Right lobe of liver (tissue), 6 donors: ENCODE measurements at regions not wholly inside any gene's neighbourhood (a gene's known extent, or its start where the extent isn't known, plus 50 kb on each side); places are given as distances from the start of the nearest gene placed in this dataset.

ENCODE experiments used
- ATAC-seq, 4 donors: fragments of 200-7000 bp; cut with Tn5 transposase; one replicate each; pipeline ENCODE4 v1.9.1; 2020; ENCODE audit warnings: mild to moderate bottlenecking in 4 of 4, moderate library complexity in 4 of 4
- DNase-seq, 3 donors: peaks; one replicate each; pipeline ENCODE4 v3.0.0-alpha.2; 2020
- H3K27ac ChIP-seq, 3 donors: fragments of 200-600 bp; one replicate each; pipeline ENCODE4 v1.8.0; 2022
- H3K27me3 ChIP-seq, 2 donors: fragments of 200-600 bp; one replicate each; pipeline ENCODE4 v1.8.0; 2022
- H3K36me3 ChIP-seq, 4 donors: fragments of 200-600 bp; sonication (generic) in 1 of 4; one replicate each; pipeline versions ENCODE4 v1.5.1 to v1.8.0; 2017 to 2022; ENCODE audit warnings: control low read depth in 1 of 4
- H3K4me1 ChIP-seq, 4 donors: fragments of 200-600 bp; sonication (generic) in 1 of 4; one replicate each; pipeline versions ENCODE4 v1.5.1 to v1.8.0; 2017 to 2022; ENCODE audit warnings: control low read depth in 1 of 4
- H3K4me3 ChIP-seq, 3 donors: fragments of 200-600 bp; one replicate each; pipeline ENCODE4 v1.8.0; 2022
- H3K9me3 ChIP-seq, 4 donors: fragments of 200-600 bp; sonication (generic) in 1 of 4; one replicate each; pipeline versions ENCODE4 v1.5.1 to v1.8.0; 2017 to 2022; ENCODE audit warnings: control low read depth in 1 of 4
- CTCF ChIP-seq, 4 donors: fragments of 200-600 bp in 3 of 4; fragments of 450-650 bp in 1 of 4; IDR thresholded peaks; one replicate each; pipeline versions ENCODE4 v1.5.1 to v1.8.0; 2016 to 2022; ENCODE audit warnings: antibody characterized with exemption in 4 of 4, mild to moderate bottlenecking in 2 of 4
- POLR2A ChIP-seq: fragments of 450-650 bp; IDR thresholded peaks from one replicate; pipeline ENCODE4 v1.6.1; 2017; ENCODE audit warnings: antibody characterized with exemption, mild to moderate bottlenecking
- WGBS: methylation state at CpG from one replicate; pipeline ENCODE4 v1.1.6; 2018; ENCODE audit warnings: low coverage, low lambda C conversion rate; ENCODE audit not compliant: insufficient coverage; ENCODE audit errors: missing lambda C conversion rate; 5-methylcytosine and 5-hydroxymethylcytosine counted together
- intact Hi-C, 2 donors: fragments of 100-400 bp; cut with DNase I; formaldehyde crosslinking; loops; one replicate each; pipeline versions ENCODE4 v1.11.2 to v1.14.1; 2022
- donor health status: DM: no; HTN: yes; CAD: no.
- donor health status: DM: no; HTN: no; CAD: no.
- donor health status: DM: no; HTN: no; CAD: no.
- donor health status: DM: no; HTN: yes; CAD: no.
- donor health status: DM: no; HTN: yes; CAD: no.

- H3K9me3 ChIP-seq = no peaks in the 10 kb centered on the region
- H3K4me3 ChIP-seq = no peak overlapping the region
- intact Hi-C loops = no loop called here
- no peaks in the 10 kb centered on the region for H3K4me1 ChIP-seq
- no peaks in the 10 kb centered on the region for H3K36me3 ChIP-seq
- no peak for TF ChIP-seq CTCF (IDR thresholded peaks at IDR 0.05)
- no peak for TF ChIP-seq POLR2A
- DNase-seq (no peak), ATAC-seq (no peak)
- 50% methylated on average over 2 of the region's 2 CpGs for WGBS
- H3K27ac ChIP-seq = no peak overlapping the region
- no peaks in the 10 kb centered on the region for H3K27me3 ChIP-seq
Measured at GRCh38 chr2:121102941-121103340, 182.1 kb downstream of the TFCP2L1 start.

- intact Hi-C loops = no loop called here
- ATAC-seq (no peak), DNase-seq (no peak)
- H3K4me1 ChIP-seq = no peaks in the 10 kb centered on the region
- no peaks in the 10 kb centered on the region for H3K9me3 ChIP-seq
- H3K4me3 ChIP-seq = no peak overlapping the region
- no peaks in the 10 kb centered on the region for H3K36me3 ChIP-seq
- H3K27me3 ChIP-seq = no peaks in the 10 kb centered on the region
- WGBS = 36% methylated on average over 4 of the region's 5 CpGs
- H3K27ac ChIP-seq = no peak overlapping the region
- TF ChIP-seq POLR2A (no peak), CTCF (IDR thresholded peaks at IDR 0.05) (no peak)
Measured at GRCh38 chr2:121103960-121104359, 181.0 kb downstream of the TFCP2L1 start.

GRCh38 chr2:121104721-121105141 is 180.3 kb downstream of the TFCP2L1 start:
- DNase-seq = no peak
- 66% methylated on average over 7 of the region's 10 CpGs for WGBS
- peaks cover 0 to 4% (median 0%) of the 10 kb centered on the region in 4 donors for H3K4me1 ChIP-seq
- H3K9me3 ChIP-seq = no peaks in the 10 kb centered on the region
- intact Hi-C loops = no loop called here
- no peaks in the 10 kb centered on the region for H3K27me3 ChIP-seq
- H3K36me3 ChIP-seq = no peaks in the 10 kb centered on the region
- TF ChIP-seq CTCF (IDR thresholded peaks at IDR 0.05) (no peak), POLR2A (no peak)
- ATAC-seq = no peak
- no peak overlapping the region for H3K27ac ChIP-seq
- H3K4me3 ChIP-seq = no peak overlapping the region

- H3K4me3 ChIP-seq = no peak overlapping the region
- ATAC-seq (no peak), DNase-seq (no peak)
- intact Hi-C loops = no loop called here
- H3K4me1 ChIP-seq = peaks cover 0 to 7% (median 0%) of the 10 kb centered on the region in 4 donors
- H3K9me3 ChIP-seq = no peaks in the 10 kb centered on the region
- no peaks in the 10 kb centered on the region for H3K27me3 ChIP-seq
- TF ChIP-seq CTCF (IDR thresholded peaks at IDR 0.05) (no peak), POLR2A (no peak)
- no peak overlapping the region for H3K27ac ChIP-seq
- no peaks in the 10 kb centered on the region for H3K36me3 ChIP-seq
Measured at GRCh38 chr2:121110924-121111323, 174.1 kb downstream of the TFCP2L1 start.

GRCh38 chr2:121118951-121119350 is 166.1 kb downstream of the TFCP2L1 start:
- DNase-seq (no peak), ATAC-seq (no peak)
- TF ChIP-seq POLR2A (no peak), CTCF (IDR thresholded peaks at IDR 0.05) (no peak)
- intact Hi-C loops = no loop called here
- H3K27ac ChIP-seq = no peak overlapping the region
- no peaks in the 10 kb centered on the region for H3K36me3 ChIP-seq
- no peaks in the 10 kb centered on the region for H3K4me1 ChIP-seq
- H3K9me3 ChIP-seq = no peaks in the 10 kb centered on the region
- H3K4me3 ChIP-seq = no peak overlapping the region
- WGBS = 14% methylated on average over 1 of the region's 7 CpGs
- no peaks in the 10 kb centered on the region for H3K27me3 ChIP-seq
